ENCODE measurements at regions not wholly inside any gene's neighbourhood (a gene's known extent, or its start where the extent isn't known, plus 50 kb on each side); places are given as distances from the start of the nearest gene placed in this dataset.

GRCh38 chr2:236672606-236673005, 103.0 kb downstream of the ACKR3 start:
- in situ Hi-C loops (cut with HindIII; ENCODE audit: low sequenced_read_pairs), result no loop called here

GRCh38 chr2:236673126-236673822, 103.6 kb downstream of the ACKR3 start:
- in situ Hi-C loops (cut with HindIII; ENCODE audit: low sequenced_read_pairs), result no loop called here

- in situ Hi-C loops (cut with HindIII; ENCODE audit: low sequenced_read_pairs), result no loop called here
Measured at GRCh38 chr2:236673823-236674185, 104.2 kb downstream of the ACKR3 start.

GRCh38 chr2:236674238-236674637, 104.6 kb downstream of the ACKR3 start:
- in situ Hi-C loops (cut with HindIII; ENCODE audit: low sequenced_read_pairs), result no loop called here

- in situ Hi-C loops (cut with HindIII; ENCODE audit: low sequenced_read_pairs), result no loop called here
Measured at GRCh38 chr2:236674646-236675045, 105.0 kb downstream of the ACKR3 start.

GRCh38 chr2:236675051-236675450, 105.4 kb downstream of the ACKR3 start:
- in situ Hi-C loops (cut with HindIII; ENCODE audit: low sequenced_read_pairs), result no loop called here

GRCh38 chr2:236675526-236675925, 105.9 kb downstream of the ACKR3 start:
- in situ Hi-C loops (cut with HindIII; ENCODE audit: low sequenced_read_pairs), result no loop called here

- in situ Hi-C loops (cut with HindIII; ENCODE audit: low sequenced_read_pairs), result no loop called here
Measured at GRCh38 chr2:236676136-236676873, 106.7 kb downstream of the ACKR3 start.

- in situ Hi-C loops (cut with HindIII; ENCODE audit: low sequenced_read_pairs), result no loop called here
Measured at GRCh38 chr2:236677368-236677767, 107.7 kb downstream of the ACKR3 start.

GRCh38 chr2:236678307-236678975, 108.8 kb downstream of the ACKR3 start:
- in situ Hi-C loops (cut with HindIII; ENCODE audit: low sequenced_read_pairs), result no loop called here

GRCh38 chr2:236679884-236680860, 110.5 kb downstream of the ACKR3 start:
- in situ Hi-C loops (cut with HindIII; ENCODE audit: low sequenced_read_pairs), result no loop called here

- in situ Hi-C loops (cut with HindIII; ENCODE audit: low sequenced_read_pairs), result no loop called here
Measured at GRCh38 chr2:236682651-236683422, 113.2 kb downstream of the ACKR3 start.

- in situ Hi-C loops (cut with HindIII; ENCODE audit: low sequenced_read_pairs), result no loop called here
Measured at GRCh38 chr2:236684504-236685256, 115.1 kb downstream of the ACKR3 start.

- in situ Hi-C loops (cut with HindIII; ENCODE audit: low sequenced_read_pairs), result no loop called here
Measured at GRCh38 chr2:236685361-236685760, 115.7 kb downstream of the ACKR3 start.

GRCh38 chr2:236685979-236686520, 116.4 kb downstream of the ACKR3 start:
- in situ Hi-C loops (cut with HindIII; ENCODE audit: low sequenced_read_pairs), result no loop called here

- in situ Hi-C loops (cut with HindIII; ENCODE audit: low sequenced_read_pairs), result no loop called here
Measured at GRCh38 chr2:236686561-236686960, 116.9 kb downstream of the ACKR3 start.

GRCh38 chr2:236687296-236687965, 117.8 kb downstream of the ACKR3 start:
- in situ Hi-C loops (cut with HindIII; ENCODE audit: low sequenced_read_pairs), result no loop called here

GRCh38 chr2:236688157-236688556, 118.5 kb downstream of the ACKR3 start:
- in situ Hi-C loops (cut with HindIII; ENCODE audit: low sequenced_read_pairs), result no loop called here
